Astrocyte (in vitro differentiated cells and primary cell): ENCODE measurements at regions not wholly inside any gene's neighbourhood (a gene's known extent, or its start where the extent isn't known, plus 50 kb on each side); places are given as distances from the start of the nearest gene placed in this dataset.

Experiments
- DNase-seq: peaks from one replicate; pipeline ENCODE4 v3.0.0-alpha.2; 2010; ENCODE audit warnings: low read depth
- FAIRE-seq: peaks from 2 replicates; lab custom pipeline; 2011; peaks lifted over from hg19 to GRCh38; lab: Jason Lieb, UNC
- H2AFZ ChIP-seq: 2 replicates; pipeline ENCODE4 v1.6.0; 2012; ENCODE audit warnings: low read depth, low read length, inconsistent platforms
- H3K27ac ChIP-seq: 2 replicates; pipeline ENCODE4 v1.5.1; 2011; ENCODE audit warnings: low read depth, low read length, inconsistent platforms
- H3K27me3 ChIP-seq: 2 replicates; pipeline ENCODE4 v1.6.0; 2011; ENCODE audit warnings: low read length, inconsistent platforms; ENCODE audit not compliant: insufficient read depth
- H3K36me3 ChIP-seq: 2 replicates; pipeline ENCODE4 v1.5.1; 2011; ENCODE audit warnings: low read length, inconsistent platforms; ENCODE audit not compliant: insufficient read depth
- H3K4me1 ChIP-seq: 2 replicates; pipeline ENCODE4 v1.5.1; 2011; ENCODE audit warnings: low read length, inconsistent platforms; ENCODE audit not compliant: insufficient read depth
- H3K4me2 ChIP-seq: 2 replicates; pipeline ENCODE4 v1.6.0; 2012; ENCODE audit warnings: low read length, inconsistent platforms
- H3K4me3 ChIP-seq: 2 replicates; pipeline ENCODE4 v1.5.1; 2011; ENCODE audit warnings: low read depth, mild to moderate bottlenecking, low read length, inconsistent platforms; ENCODE audit not compliant: insufficient read depth
- H3K79me2 ChIP-seq: 2 replicates; pipeline ENCODE4 v1.6.0; 2012; ENCODE audit warnings: mild to moderate bottlenecking, low read length, inconsistent platforms; ENCODE audit not compliant: insufficient read depth
- H3K9ac ChIP-seq: 2 replicates; pipeline ENCODE4 v1.6.0; 2012; ENCODE audit warnings: mild to moderate bottlenecking, low read length, inconsistent platforms
- H3K9me3 ChIP-seq: 2 replicates; pipeline ENCODE4 v1.5.1; 2012; ENCODE audit warnings: low read depth, mild to moderate bottlenecking, low read length, inconsistent platforms; ENCODE audit not compliant: insufficient read depth
- H4K20me1 ChIP-seq: 2 replicates; pipeline ENCODE4 v1.6.0; 2012; ENCODE audit warnings: low read length, inconsistent platforms; ENCODE audit not compliant: insufficient read depth
- H3K27ac Mint-ChIP-seq: one replicate; pipeline ENCODE4 v1.8.0; 2021; ENCODE audit warnings: mild to moderate bottlenecking, mixed read lengths; ENCODE audit not compliant: unreplicated experiment
- H3K27me3 Mint-ChIP-seq: one replicate; pipeline ENCODE4 v1.8.0; 2021; ENCODE audit warnings: low read depth, mixed read lengths; ENCODE audit not compliant: unreplicated experiment
- H3K36me3 Mint-ChIP-seq: one replicate; pipeline ENCODE4 v1.8.0; 2021; ENCODE audit warnings: low read depth, mixed read lengths; ENCODE audit not compliant: unreplicated experiment
- H3K4me1 Mint-ChIP-seq: one replicate; pipeline ENCODE4 v1.8.0; 2021; ENCODE audit warnings: low read depth, mixed read lengths; ENCODE audit not compliant: unreplicated experiment
- H3K4me3 Mint-ChIP-seq: one replicate; pipeline ENCODE4 v1.8.0; 2021; ENCODE audit warnings: mild to moderate bottlenecking, moderate library complexity, mixed read lengths; ENCODE audit not compliant: unreplicated experiment
- H3K9me3 Mint-ChIP-seq: one replicate; pipeline ENCODE4 v1.8.0; 2021; ENCODE audit warnings: mild to moderate bottlenecking, mixed read lengths; ENCODE audit not compliant: unreplicated experiment
- CTCF ChIP-seq: IDR thresholded peaks from 2 replicates; pipeline ENCODE4 v1.5.1; 2011; ENCODE audit warnings: low read depth, mild to moderate bottlenecking, inconsistent platforms, low read length, moderate library complexity; ENCODE audit not compliant: insufficient read depth
- EZH2 ChIP-seq: IDR thresholded peaks from 2 replicates; pipeline ENCODE4 v1.6.1; 2012; ENCODE audit warnings: mild to moderate bottlenecking, low read length, inconsistent platforms; ENCODE audit not compliant: insufficient read depth

GRCh38 chrX:150084496-150085229, 146.4 kb upstream of the EOLA2 start:
- peak; percentile 83 for DNase-seq
- H3K9me3 ChIP-seq: no peaks in the 10 kb centered on the region
- H3K4me1 ChIP-seq: peaks cover 25% of the 10 kb centered on the region
- H3K27me3 ChIP-seq: no peaks in the 10 kb centered on the region
- no peak overlapping the region for H3K4me3 Mint-ChIP-seq
- H3K27me3 Mint-ChIP-seq: peaks cover 2% of the 10 kb centered on the region
- no peaks in the 10 kb centered on the region for H3K9me3 Mint-ChIP-seq
- H3K27ac Mint-ChIP-seq: peak overlapping the region; percentile 66
- H3K4me1 Mint-ChIP-seq: peaks cover 18% of the 10 kb centered on the region
- no peaks in the 10 kb centered on the region for H3K36me3 ChIP-seq
- TF ChIP-seq CTCF: no peak
- no peak for TF ChIP-seq EZH2
- H3K36me3 Mint-ChIP-seq: no peaks in the 10 kb centered on the region
- no peak overlapping the region for H3K4me3 ChIP-seq
- H3K27ac ChIP-seq: peak overlapping the region; percentile 90
- H3K9ac ChIP-seq: peak overlapping the region; percentile 71
- peak; percentile 100 for FAIRE-seq
- H4K20me1 ChIP-seq: no peaks in the 10 kb centered on the region
- H3K4me2 ChIP-seq: peak overlapping the region; percentile 75
- no peak overlapping the region for H2AFZ ChIP-seq
- no peaks in the 10 kb centered on the region for H3K79me2 ChIP-seq

GRCh38 chrX:150085881-150086280, 147.6 kb upstream of the EOLA2 start:
- TF ChIP-seq CTCF: no peak
- TF ChIP-seq EZH2: no peak
- Histone ChIP-seq H4K20me1 (no peaks in the 10 kb centered on the region), H3K27me3 (no peaks in the 10 kb centered on the region), H3K27ac (peak overlapping the region; percentile 52), H2AFZ (no peak overlapping the region), H3K9ac (no peak overlapping the region), H3K4me1 (peaks cover 25% of the 10 kb centered on the region), H3K4me3 (no peak overlapping the region), H3K36me3 (no peaks in the 10 kb centered on the region), H3K9me3 (no peaks in the 10 kb centered on the region), H3K4me2 (peak overlapping the region; percentile 75), H3K79me2 (no peaks in the 10 kb centered on the region)
- H3K27ac Mint-ChIP-seq: no peak overlapping the region
- H3K4me3 Mint-ChIP-seq: no peak overlapping the region
- H3K36me3 Mint-ChIP-seq: no peaks in the 10 kb centered on the region
- no peaks in the 10 kb centered on the region for H3K27me3 Mint-ChIP-seq
- DNase-seq: peak; percentile 46
- peaks cover 18% of the 10 kb centered on the region for H3K4me1 Mint-ChIP-seq
- H3K9me3 Mint-ChIP-seq: no peaks in the 10 kb centered on the region
- peak; percentile 23 for FAIRE-seq

GRCh38 chrX:150086371-150086770, 148.1 kb upstream of the EOLA2 start:
- peak; percentile 20 for FAIRE-seq
- Mint-ChIP-seq H3K27me3 (no peaks in the 10 kb centered on the region), H3K27ac (no peak overlapping the region)

More at GRCh38 chrX:150086371-150086770, 148.1 kb upstream of the EOLA2 start:
- Histone ChIP-seq H3K4me2 (peak overlapping the region; percentile 28), H3K36me3 (no peaks in the 10 kb centered on the region), H2AFZ (no peak overlapping the region), H3K27ac (peak overlapping the region; percentile 52), H3K79me2 (no peaks in the 10 kb centered on the region), H3K4me1 (peaks cover 25% of the 10 kb centered on the region), H3K9me3 (no peaks in the 10 kb centered on the region), H4K20me1 (no peaks in the 10 kb centered on the region), H3K27me3 (no peaks in the 10 kb centered on the region), H3K9ac (no peak overlapping the region), H3K4me3 (no peak overlapping the region)
- no peak for DNase-seq
- Mint-ChIP-seq H3K4me1 (peaks cover 18% of the 10 kb centered on the region), H3K9me3 (no peaks in the 10 kb centered on the region), H3K4me3 (no peak overlapping the region), H3K36me3 (no peaks in the 10 kb centered on the region)
- no peak for TF ChIP-seq EZH2
